ENCODE measurements at regions not wholly inside any gene's neighbourhood (a gene's known extent, or its start where the extent isn't known, plus 50 kb on each side); places are given as distances from the start of the nearest gene placed in this dataset.

DNA sequence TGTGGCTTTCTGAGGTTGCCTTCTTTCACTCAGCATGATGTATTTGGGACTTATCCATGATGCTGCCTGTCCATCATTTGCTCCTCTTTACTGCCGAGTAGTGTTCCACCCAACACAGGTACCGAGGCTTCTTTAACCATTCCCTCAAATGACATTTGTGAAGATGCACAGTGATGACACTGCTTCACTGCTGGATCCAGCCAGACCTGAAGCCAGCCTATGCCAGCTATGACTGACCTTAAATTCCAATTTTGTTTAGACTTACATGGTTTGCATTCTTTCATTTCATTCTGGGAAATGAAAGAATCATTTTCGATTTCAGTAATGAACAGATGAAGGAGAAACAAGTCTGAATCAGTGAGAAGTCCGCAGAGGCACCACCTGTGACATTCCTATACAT, 271.0 kb downstream of the AACS start:
- Histone ChIP-seq H3K9me3 (replicated peaks; ENCODE audit: control insufficient read depth, insufficient read depth, low read length) (no peaks in the 10 kb centered on the region), H2AFZ (ENCODE audit: low read depth, low read length) (no peak overlapping the region), H3K4me3 (replicated peaks in 1 of 3; ENCODE audit: insufficient read depth in 1 of 3, low read depth in 1 of 3, low read length in 3 of 3) (no peak overlapping the region), H4K20me1 (replicated peaks; ENCODE audit: control insufficient read depth, extremely low read depth, insufficient read depth, low read length) (no peaks in the 10 kb centered on the region), H3K27me3 (ENCODE audit: control insufficient read depth in 2 of 2, insufficient read depth in 2 of 2, low read length in 2 of 2) (no peaks in the 10 kb centered on the region), H3K4me1 (ENCODE audit: control insufficient read depth, extremely low read depth, insufficient read depth, low read length) (no peaks in the 10 kb centered on the region), H3K9me1 (replicated peaks; ENCODE audit: control insufficient read depth, extremely low read depth, insufficient read depth, low read length) (no peaks in the 10 kb centered on the region), H3K4me2 (ENCODE audit: insufficient read depth, low read length) (no peak overlapping the region), H3K9ac (replicated peaks; ENCODE audit: extremely low read depth, insufficient read depth, low read length) (no peak overlapping the region), H3K79me2 (ENCODE audit: control insufficient read depth, insufficient read depth, low read length) (no peaks in the 10 kb centered on the region), H3K27ac (ENCODE audit: insufficient read depth, low read depth, low read length) (no peak overlapping the region), H3K36me3 (ENCODE audit: control insufficient read depth in 2 of 2, extremely low read depth in 1 of 2, insufficient read depth in 2 of 2, low read length in 2 of 2) (no peaks in the 10 kb centered on the region)
- ChIA-PET CTCF (no interaction called here), POLR2A (no interaction called here)
- DNase-seq (ENCODE audit: low read depth, low spot score) (no peak), FAIRE-seq (no peak)
- TF ChIP-seq, protein P1, sequence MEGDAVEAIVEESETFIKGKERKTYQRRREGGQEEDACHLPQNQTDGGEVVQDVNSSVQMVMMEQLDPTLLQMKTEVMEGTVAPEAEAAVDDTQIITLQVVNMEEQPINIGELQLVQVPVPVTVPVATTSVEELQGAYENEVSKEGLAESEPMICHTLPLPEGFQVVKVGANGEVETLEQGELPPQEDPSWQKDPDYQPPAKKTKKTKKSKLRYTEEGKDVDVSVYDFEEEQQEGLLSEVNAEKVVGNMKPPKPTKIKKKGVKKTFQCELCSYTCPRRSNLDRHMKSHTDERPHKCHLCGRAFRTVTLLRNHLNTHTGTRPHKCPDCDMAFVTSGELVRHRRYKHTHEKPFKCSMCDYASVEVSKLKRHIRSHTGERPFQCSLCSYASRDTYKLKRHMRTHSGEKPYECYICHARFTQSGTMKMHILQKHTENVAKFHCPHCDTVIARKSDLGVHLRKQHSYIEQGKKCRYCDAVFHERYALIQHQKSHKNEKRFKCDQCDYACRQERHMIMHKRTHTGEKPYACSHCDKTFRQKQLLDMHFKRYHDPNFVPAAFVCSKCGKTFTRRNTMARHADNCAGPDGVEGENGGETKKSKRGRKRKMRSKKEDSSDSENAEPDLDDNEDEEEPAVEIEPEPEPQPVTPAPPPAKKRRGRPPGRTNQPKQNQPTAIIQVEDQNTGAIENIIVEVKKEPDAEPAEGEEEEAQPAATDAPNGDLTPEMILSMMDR (IDR thresholded peaks at IDR 0.05; ENCODE audit: extremely low read depth in 1 of 2, insufficient read depth in 1 of 2, low read depth in 1 of 2, low read length in 2 of 2): no peak
- TF ChIP-seq MYC (IDR thresholded peaks at IDR 0.05; ENCODE audit: low read depth, low read length): no peak
- no peak for TF ChIP-seq FOS (IDR thresholded peaks at IDR 0.05; ENCODE audit: borderline replicate concordance, insufficient read depth, low read length)
- no peak for TF ChIP-seq JUN (IDR thresholded peaks at IDR 0.05; ENCODE audit: borderline replicate concordance, insufficient read depth, insufficient read length, low read depth)
- TF ChIP-seq GATA2 (IDR thresholded peaks at IDR 0.05; ENCODE audit: insufficient read depth, insufficient read length, low read depth, low read length): no peak
- TF ChIP-seq, protein P2, sequence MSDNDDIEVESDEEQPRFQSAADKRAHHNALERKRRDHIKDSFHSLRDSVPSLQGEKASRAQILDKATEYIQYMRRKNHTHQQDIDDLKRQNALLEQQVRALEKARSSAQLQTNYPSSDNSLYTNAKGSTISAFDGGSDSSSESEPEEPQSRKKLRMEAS (IDR thresholded peaks at IDR 0.05; ENCODE audit: insufficient read depth, insufficient read length): no peak
- no peak for TF ChIP-seq POLR2AphosphoS5 (IDR thresholded peaks at IDR 0.05; ENCODE audit: insufficient read depth, low read depth, low read length)
- no peak for TF ChIP-seq POLR2A (IDR thresholded peaks at IDR 0.05; ENCODE audit: low read depth, low read length)
- no peak for TF ChIP-seq EZH2 (IDR thresholded peaks at IDR 0.05; ENCODE audit: borderline replicate concordance, low read depth, low read length, severe bottlenecking)
- no TSS peak for BruUV-seq (replicated peaks)
- intact Hi-C loops (cut with micrococcal nuclease) (no loop called here), dilution Hi-C loops (cut with MboI; ENCODE audit: extremely low pct_ligation_motif_present, low sequenced_read_pairs) (no loop called here)

Measured in endothelial cell of umbilical vein (primary cell).